ENCODE measurements at regions not wholly inside any gene's neighbourhood (a gene's known extent, or its start where the extent isn't known, plus 50 kb on each side); places are given as distances from the start of the nearest gene placed in this dataset.
"Not testable (repeated sequence)": the region's sequence is repeated elsewhere in the genome, so short reads cannot be mapped to it uniquely, and the experiment has no call there.

GRCh38 chr6:165843121-165843520 is 180.1 kb upstream of the PDE10A start:
- Histone ChIP-seq H3K9me3 (no peaks in the 10 kb centered on the region), H3K27ac (replicated peaks in 1 of 4) (no peak overlapping the region), H3K27me3 (peaks cover 0 to 10% (median 0%) of the 10 kb centered on the region in 4 donors), H3K36me3 (no peaks in the 10 kb centered on the region), H3K4me1 (no peaks in the 10 kb centered on the region), H3K4me3 (no peak overlapping the region)
- peak; percentile 88 for DNase-seq (ENCODE audit: extremely low spot score)
- TF ChIP-seq POLR2AphosphoS5 (IDR thresholded peaks at IDR 0.05): no peak
- intact Hi-C loops (cut with DNase I): no loop called here
- WGBS: 56% methylated on average over 5 of the region's 5 CpGs

DNA sequence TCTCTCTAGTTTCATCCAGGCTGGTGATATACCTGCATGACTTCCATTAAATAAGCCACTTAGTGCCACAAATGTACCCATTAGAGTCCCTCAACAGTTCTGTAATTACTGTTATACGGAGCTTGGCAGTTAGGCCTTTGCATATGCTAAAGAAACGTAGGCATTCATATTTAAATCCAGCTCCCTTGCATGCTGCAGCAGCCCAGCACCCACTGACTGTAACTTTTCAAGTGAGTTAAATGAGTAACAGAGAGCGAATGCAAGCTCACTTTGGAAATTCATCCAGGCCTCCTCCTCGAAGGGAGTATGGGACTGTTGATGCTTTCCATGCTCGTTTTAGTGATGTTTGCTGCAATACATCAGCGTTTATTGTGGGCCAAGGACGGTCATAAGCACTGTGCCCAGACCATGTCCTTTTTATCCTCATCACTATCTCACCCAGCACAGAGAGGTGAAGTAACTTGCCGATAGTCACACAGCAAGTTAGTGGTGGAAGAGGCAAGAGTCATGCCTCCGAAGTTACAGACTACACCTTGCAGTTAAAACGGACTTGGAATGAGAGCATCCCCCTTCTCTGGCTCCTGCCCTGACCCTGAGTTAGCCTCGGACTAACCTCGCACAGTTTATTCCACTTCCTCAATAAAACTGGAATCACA is 179.4 kb upstream of the PDE10A start:
- H3K27ac ChIP-seq (replicated peaks in 1 of 4): no peak overlapping the region
- intact Hi-C loops (cut with DNase I): no loop called here
- TF ChIP-seq POLR2A (IDR thresholded peaks at IDR 0.05; ENCODE audit: low read depth) (no peak), EP300 (IDR thresholded peaks at IDR 0.05) (no peak), POLR2AphosphoS5 (IDR thresholded peaks at IDR 0.05) (no peak)
- TF ChIP-seq, protein P1, sequence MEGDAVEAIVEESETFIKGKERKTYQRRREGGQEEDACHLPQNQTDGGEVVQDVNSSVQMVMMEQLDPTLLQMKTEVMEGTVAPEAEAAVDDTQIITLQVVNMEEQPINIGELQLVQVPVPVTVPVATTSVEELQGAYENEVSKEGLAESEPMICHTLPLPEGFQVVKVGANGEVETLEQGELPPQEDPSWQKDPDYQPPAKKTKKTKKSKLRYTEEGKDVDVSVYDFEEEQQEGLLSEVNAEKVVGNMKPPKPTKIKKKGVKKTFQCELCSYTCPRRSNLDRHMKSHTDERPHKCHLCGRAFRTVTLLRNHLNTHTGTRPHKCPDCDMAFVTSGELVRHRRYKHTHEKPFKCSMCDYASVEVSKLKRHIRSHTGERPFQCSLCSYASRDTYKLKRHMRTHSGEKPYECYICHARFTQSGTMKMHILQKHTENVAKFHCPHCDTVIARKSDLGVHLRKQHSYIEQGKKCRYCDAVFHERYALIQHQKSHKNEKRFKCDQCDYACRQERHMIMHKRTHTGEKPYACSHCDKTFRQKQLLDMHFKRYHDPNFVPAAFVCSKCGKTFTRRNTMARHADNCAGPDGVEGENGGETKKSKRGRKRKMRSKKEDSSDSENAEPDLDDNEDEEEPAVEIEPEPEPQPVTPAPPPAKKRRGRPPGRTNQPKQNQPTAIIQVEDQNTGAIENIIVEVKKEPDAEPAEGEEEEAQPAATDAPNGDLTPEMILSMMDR (IDR thresholded peaks at IDR 0.05): no peak
- DNase-seq (ENCODE audit: extremely low spot score): peak; percentile 82
- H3K27me3 ChIP-seq: peaks cover 0 to 10% (median 0%) of the 10 kb centered on the region in 4 donors
- no peaks in the 10 kb centered on the region for H3K9me3 ChIP-seq
- H3K4me1 ChIP-seq: no peaks in the 10 kb centered on the region
- no peaks in the 10 kb centered on the region for H3K36me3 ChIP-seq
- 81% methylated on average over 12 of the region's 12 CpGs for WGBS
- H3K4me3 ChIP-seq: no peak overlapping the region

DNA sequence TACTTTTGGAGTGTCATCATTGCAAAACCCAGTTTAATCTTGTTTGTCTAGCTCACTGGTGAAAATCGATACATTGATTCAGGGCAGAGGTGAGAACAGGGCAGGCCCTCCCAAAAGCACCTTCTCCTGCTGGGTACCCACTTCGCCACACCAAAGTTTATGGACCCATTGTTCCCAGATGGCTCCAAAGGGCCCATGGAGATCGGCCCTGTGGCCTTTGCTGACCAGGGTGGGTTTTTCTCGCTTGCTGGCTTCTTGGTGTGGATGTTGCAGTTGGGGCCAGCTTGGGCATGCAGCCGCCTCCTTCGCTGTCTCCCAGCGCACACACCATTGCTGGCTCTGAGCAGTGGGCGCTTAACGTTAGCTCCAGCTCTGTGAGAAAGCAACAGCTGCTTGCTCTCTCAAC is 178.1 kb upstream of the PDE10A start:
- H3K27ac ChIP-seq (replicated peaks in 1 of 4): no peak overlapping the region
- H3K4me3 ChIP-seq: no peak overlapping the region
- intact Hi-C loops (cut with DNase I): no loop called here
- H3K4me1 ChIP-seq: no peaks in the 10 kb centered on the region
- no peak for DNase-seq (ENCODE audit: extremely low spot score)
- no peaks in the 10 kb centered on the region for H3K9me3 ChIP-seq
- TF ChIP-seq POLR2AphosphoS5 (IDR thresholded peaks at IDR 0.05) (no peak), EP300 (IDR thresholded peaks at IDR 0.05) (no peak), POLR2A (IDR thresholded peaks at IDR 0.05; ENCODE audit: low read depth) (no peak)
- TF ChIP-seq, protein P1 (IDR thresholded peaks at IDR 0.05): no peak
- no peaks in the 10 kb centered on the region for H3K36me3 ChIP-seq
- H3K27me3 ChIP-seq: peaks cover 0 to 11% (median 0%) of the 10 kb centered on the region in 4 donors
- 89% methylated on average over 8 of the region's 9 CpGs for WGBS

DNA sequence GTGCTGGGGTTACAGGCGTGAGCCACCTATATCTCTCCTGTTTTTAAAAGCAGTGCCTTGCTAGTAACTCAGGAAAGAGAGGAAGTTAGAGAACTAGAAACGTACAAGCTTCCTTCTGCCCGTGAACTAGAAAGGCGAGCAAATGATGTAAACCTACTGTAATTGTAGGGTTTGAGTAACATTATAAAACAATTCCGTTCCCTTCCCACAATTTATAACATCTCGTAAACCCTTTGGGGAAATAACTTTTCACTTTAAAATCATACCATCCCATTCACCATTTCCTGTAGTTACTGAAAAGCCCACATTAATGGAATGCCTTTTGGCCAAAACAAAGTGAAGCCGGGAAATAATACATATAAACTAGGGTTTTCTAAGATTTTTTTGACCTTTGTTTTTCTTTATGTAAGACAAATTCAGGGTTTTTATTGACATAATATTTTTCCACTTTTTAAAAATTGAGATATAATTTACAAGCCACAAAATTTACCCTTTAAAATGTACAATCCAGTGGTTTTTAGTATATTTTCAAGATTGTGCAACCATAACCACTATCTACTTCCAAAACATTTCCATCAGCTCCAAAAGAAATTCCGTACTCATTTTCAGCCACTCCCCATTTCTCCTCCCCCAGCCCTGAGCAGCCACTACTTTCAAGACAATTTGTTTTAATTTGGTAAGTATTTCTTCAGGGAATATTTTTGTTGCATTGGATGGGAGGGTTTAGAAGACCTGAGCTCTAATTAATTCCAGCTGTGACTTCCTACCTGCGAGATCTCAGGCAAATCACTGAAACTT is 175.1 kb upstream of the PDE10A start:
- no peak overlapping the region for H3K4me3 ChIP-seq
- H3K9me3 ChIP-seq: no peaks in the 10 kb centered on the region
- peaks cover 11 to 17% (median 14%) of the 10 kb centered on the region in 4 donors for H3K4me1 ChIP-seq
- intact Hi-C loops (cut with DNase I): no loop called here
- TF ChIP-seq, protein P1 (IDR thresholded peaks at IDR 0.05): no peak
- TF ChIP-seq EP300 (IDR thresholded peaks at IDR 0.05): no peak
- no peak for TF ChIP-seq POLR2AphosphoS5 (IDR thresholded peaks at IDR 0.05)
- TF ChIP-seq POLR2A (IDR thresholded peaks at IDR 0.05; ENCODE audit: low read depth): no peak
- 70% methylated on average over 9 of the region's 9 CpGs for WGBS
- peaks cover 0 to 8% (median 0%) of the 10 kb centered on the region in 4 donors for H3K27me3 ChIP-seq
- no peak for DNase-seq (ENCODE audit: extremely low spot score)
- H3K27ac ChIP-seq (replicated peaks in 1 of 4): no peak overlapping the region
- no peaks in the 10 kb centered on the region for H3K36me3 ChIP-seq

DNA sequence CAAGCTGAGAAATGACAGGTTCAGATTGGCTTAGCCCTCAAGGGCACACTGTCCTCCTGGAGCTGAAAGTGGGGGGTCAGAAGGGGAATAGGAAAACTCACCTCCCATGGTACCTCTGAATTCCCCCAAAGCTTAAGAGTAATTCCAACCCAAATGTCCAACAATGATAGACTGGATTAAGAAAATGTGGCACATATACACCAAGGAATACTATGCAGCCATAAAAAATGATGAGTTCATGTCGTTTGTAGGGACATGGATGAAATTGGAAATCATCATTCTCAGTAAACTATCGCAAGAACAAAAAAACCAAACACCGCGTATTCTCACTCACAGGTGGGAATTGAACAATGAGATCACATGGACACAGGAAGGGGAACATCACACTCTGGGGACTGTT is 173.6 kb upstream of the PDE10A start:
- H3K9me3 ChIP-seq; DNase-seq (ENCODE audit: extremely low spot score); H3K27me3 ChIP-seq; H3K4me3 ChIP-seq; H3K27ac ChIP-seq (replicated peaks in 1 of 4); H3K36me3 ChIP-seq; intact Hi-C loops (cut with DNase I): not testable (repeated sequence)
- peaks cover 11 to 17% (median 14%) of the 10 kb centered on the region in 4 donors for H3K4me1 ChIP-seq
- WGBS: 96% methylated on average over 4 of the region's 4 CpGs

Data from esophagus muscularis mucosa (tissue), 4 donors.